LNCAP (cell line): ENCODE measurements at regions not wholly inside any gene's neighbourhood (a gene's known extent, or its start where the extent isn't known, plus 50 kb on each side); places are given as distances from the start of the nearest gene placed in this dataset.

Experiments used
- CTCF ChIP-seq: fragments of 450-650 bp; IDR thresholded peaks from 2 replicates; pipeline ENCODE4 v1.5.1; 2017; ENCODE audit warnings: mild to moderate bottlenecking

GRCh38 chr5:107032629-107033028, 638.1 kb downstream of the EFNA5 start:
- no peak for TF ChIP-seq CTCF

DNA sequence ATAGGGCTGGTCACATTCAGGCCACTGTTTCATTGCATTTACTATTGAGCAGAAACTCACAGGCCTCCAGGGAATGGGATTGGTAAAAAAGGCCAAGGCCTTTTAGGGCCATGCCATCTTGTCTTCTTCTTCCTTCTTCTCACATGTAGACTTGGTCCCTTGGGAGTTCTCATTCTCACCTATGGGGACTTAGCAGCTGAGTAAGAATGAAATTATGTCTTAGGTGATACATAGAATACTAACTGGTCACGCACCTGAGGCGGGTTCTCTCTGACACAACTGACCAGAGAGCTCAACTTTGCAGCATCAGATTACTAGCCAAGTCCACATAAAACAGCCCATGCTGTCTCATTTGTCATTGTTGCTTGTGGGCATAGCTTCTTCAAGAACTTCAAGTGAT, 641.8 kb downstream of the EFNA5 start:
- no peak for TF ChIP-seq CTCF

DNA sequence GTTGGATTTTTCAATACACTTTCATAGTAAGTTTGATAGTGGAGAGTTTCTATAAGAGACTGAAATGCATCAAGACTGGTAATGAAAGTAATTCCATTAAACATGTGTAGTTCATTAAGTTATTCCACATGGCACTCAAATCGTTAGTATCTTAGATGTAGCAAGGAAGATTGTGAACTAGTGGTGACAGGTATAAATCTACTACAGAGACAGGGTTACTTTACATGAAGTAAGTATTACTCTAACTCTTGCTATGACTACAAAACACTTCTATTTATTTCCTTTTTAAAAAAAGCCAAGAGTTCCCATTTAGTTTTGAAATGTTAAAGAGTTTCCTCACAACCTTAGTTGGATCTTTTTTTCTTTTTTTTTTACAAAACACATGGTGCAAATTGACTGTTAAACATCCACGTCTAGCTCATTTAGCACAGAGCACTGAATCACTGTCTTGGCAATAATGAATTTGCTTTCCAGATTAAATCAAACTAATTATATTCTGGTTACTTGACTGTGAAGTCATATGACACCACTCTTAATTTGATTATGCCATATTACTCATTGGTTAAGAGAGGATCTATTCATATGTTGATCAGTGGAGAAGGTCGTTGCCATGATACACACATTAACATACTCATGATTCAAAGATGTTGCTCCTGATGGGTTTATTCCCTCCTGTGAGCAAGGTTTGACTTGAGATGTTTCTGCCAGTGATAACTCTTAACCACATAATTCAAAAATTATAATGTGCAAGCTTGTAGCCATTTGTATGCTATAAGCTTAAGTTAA, 644.8 kb downstream of the EFNA5 start:
- TF ChIP-seq CTCF = no peak

GRCh38 chr5:107023732-107024131, 647.0 kb downstream of the EFNA5 start:
- no peak for TF ChIP-seq CTCF

- TF ChIP-seq CTCF = no peak
These were observed 649.2 kb downstream of the EFNA5 start for GRCh38 chr5:107021575-107021974.

DNA sequence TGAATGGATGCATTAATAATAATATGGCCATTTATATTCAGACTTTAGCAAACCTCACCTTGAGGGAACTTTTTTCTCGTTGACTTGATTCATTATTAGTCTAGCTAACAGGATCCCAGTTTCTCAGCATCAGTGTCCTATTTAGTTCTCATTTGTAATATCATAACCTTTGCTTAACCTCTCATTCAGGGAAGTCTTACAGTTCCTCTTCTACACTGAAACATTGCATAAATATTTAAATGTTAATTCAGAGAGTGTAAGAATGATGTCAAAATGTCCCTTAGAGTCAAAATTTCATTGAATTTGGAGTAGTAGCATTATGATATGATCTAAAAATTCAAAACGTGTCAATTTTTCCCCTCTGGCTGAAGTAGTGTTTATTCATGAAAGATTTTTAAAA, 650.1 kb downstream of the EFNA5 start:
- TF ChIP-seq CTCF = no peak

GRCh38 chr5:107017616-107018015, 653.1 kb downstream of the EFNA5 start:
- TF ChIP-seq CTCF = no peak

DNA sequence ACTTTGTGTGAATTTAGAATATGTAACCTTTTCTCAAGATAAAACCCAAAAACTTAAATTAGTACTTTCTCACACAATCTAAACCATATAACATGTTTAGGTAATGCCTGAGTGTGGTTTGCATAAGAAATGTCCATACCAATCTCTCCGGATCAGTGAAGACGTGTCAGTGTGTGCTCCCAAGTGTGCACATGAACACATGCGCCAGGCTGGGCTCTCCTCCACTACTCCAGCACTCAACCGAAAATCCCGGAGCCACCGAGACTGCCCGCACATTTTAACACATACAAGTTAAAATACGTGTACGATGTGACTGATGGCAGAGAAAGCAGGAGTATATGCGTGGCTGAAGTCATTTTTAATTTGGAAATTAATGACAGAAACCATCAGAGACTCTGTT, 658.4 kb downstream of the EFNA5 start:
- TF ChIP-seq CTCF = no peak
